PFSK-1 (cell line): ENCODE measurements at regions not wholly inside any gene's neighbourhood (a gene's known extent, or its start where the extent isn't known, plus 50 kb on each side); places are given as distances from the start of the nearest gene placed in this dataset.

Source experiments
- POLR2AphosphoS5 ChIP-seq: IDR thresholded peaks from 2 replicates; pipeline ENCODE4 v1.6.1; 2012; ENCODE audit warnings: low read depth, mild to moderate bottlenecking, control low read depth, low read length, moderate library complexity
- REST ChIP-seq, 2 experiments: IDR thresholded peaks; 2 replicates each; pipeline versions ENCODE4 v1.6.1 to v1.8.0; 2011 to 2012; ENCODE audit warnings: low read depth in 2 of 2, low read length in 2 of 2, control low read depth in 1 of 2, inconsistent platforms in 1 of 2, mild to moderate bottlenecking in 1 of 2, moderate library complexity in 1 of 2; ENCODE audit not compliant: insufficient read depth in 1 of 2
- SIN3A ChIP-seq: IDR thresholded peaks from 2 replicates; pipeline ENCODE4 v1.6.1; 2012; ENCODE audit warnings: mild to moderate bottlenecking, low read length, moderate library complexity, borderline replicate concordance; ENCODE audit not compliant: insufficient read depth

GRCh38 chr18:8974279-8974678, 128.2 kb upstream of the NDUFV2 start:
- TF ChIP-seq SIN3A (no peak), REST (IDR thresholded peaks at IDR 0.05; ENCODE audit: insufficient read depth in 1 of 2, low read depth in 2 of 2, low read length in 2 of 2) (no peak), POLR2AphosphoS5 (no peak)
